RWPE1 (cell line): ENCODE measurements at regions not wholly inside any gene's neighbourhood (a gene's known extent, or its start where the extent isn't known, plus 50 kb on each side); places are given as distances from the start of the nearest gene placed in this dataset.

Source experiments
- CTCF ChIA-PET: fragments of 350-600 bp; sonication (Branson Sonifier 250); formaldehyde crosslinking; extraction: SDS; loops from one replicate; lab custom pipeline; 2021; lab: Yijun Ruan, JAX
- POLR2A ChIA-PET: fragments of 400-600 bp; formaldehyde crosslinking; extraction: SDS; loops from one replicate; lab custom pipeline; 2020; ENCODE audit warnings: antibody characterized with exemption; ENCODE audit not compliant: low non-redundant PET; lab: Yijun Ruan, JAX
- DNase-seq: peaks from one replicate; pipeline ENCODE4 v3.0.0; 2012; ENCODE audit warnings: low spot score
- H3K27ac ChIP-seq: fragments of 450-650 bp; 2 replicates; pipeline ENCODE4 v1.5.1; 2017
- CTCF ChIP-seq: fragments of 450-650 bp; conservative IDR thresholded peaks from 2 replicates; pipeline ENCODE4 v1.5.1; 2017; ENCODE audit warnings: low read depth, mild to moderate bottlenecking

GRCh38 chr18:28651298-28651697, 474.4 kb upstream of the CDH2 start:
- DNase-seq, result no peak
- CTCF ChIA-PET, result no interaction called here
- POLR2A ChIA-PET, result no interaction called here
- no peak overlapping the region for H3K27ac ChIP-seq
- no peak for TF ChIP-seq CTCF

- H3K27ac ChIP-seq, result no peak overlapping the region
- ChIA-PET POLR2A (no interaction called here), CTCF (no interaction called here)
- TF ChIP-seq CTCF, result no peak
- no peak for DNase-seq
Observed at GRCh38 chr18:28650860-28651259, 473.9 kb upstream of the CDH2 start.

- ChIA-PET POLR2A (no interaction called here), CTCF (no interaction called here)
- H3K27ac ChIP-seq, result no peak overlapping the region
- DNase-seq, result no peak
- no peak for TF ChIP-seq CTCF
Observed at GRCh38 chr18:28647961-28648360, 471.0 kb upstream of the CDH2 start.

- ChIA-PET CTCF (no interaction called here), POLR2A (no interaction called here)
- no peak overlapping the region for H3K27ac ChIP-seq
- no peak for DNase-seq
- no peak for TF ChIP-seq CTCF
Observed at GRCh38 chr18:28637897-28638296, 461.0 kb upstream of the CDH2 start.

- ChIA-PET CTCF (no interaction called here), POLR2A (no interaction called here)
- no peak overlapping the region for H3K27ac ChIP-seq
- no peak for TF ChIP-seq CTCF
- no peak for DNase-seq
Observed at GRCh38 chr18:28635530-28635929, 458.6 kb upstream of the CDH2 start.

GRCh38 chr18:28626756-28627155, 449.8 kb upstream of the CDH2 start:
- DNase-seq, result no peak
- CTCF ChIA-PET, result no interaction called here
- POLR2A ChIA-PET, result no interaction called here
- no peak for TF ChIP-seq CTCF
- H3K27ac ChIP-seq, result no peak overlapping the region

- ChIA-PET POLR2A (interaction anchor here (0.6 kb wide), 1 partner anchor 12 kb away, joined by 3 read pairs; no protein-coding TSS in a partner anchor), CTCF (no interaction called here)
- no peak for DNase-seq
- no peak overlapping the region for H3K27ac ChIP-seq
- no peak for TF ChIP-seq CTCF
Observed at GRCh38 chr18:28607991-28608390, 431.1 kb upstream of the CDH2 start.
